Tibial artery (tissue), 4 donors: ENCODE measurements at regions not wholly inside any gene's neighbourhood (a gene's known extent, or its start where the extent isn't known, plus 50 kb on each side); places are given as distances from the start of the nearest gene placed in this dataset.

Source experiments
- DNase-seq, 2 donors: peaks; one replicate each; pipeline ENCODE4 v3.0.0-alpha.2; 2019
- H3K27ac ChIP-seq, 2 donors: fragments of 200-600 bp; sonication (generic) in 1 of 2; 1 replicate in 1 of 2; 2 replicates in 1 of 2; pipeline ENCODE4 v1.5.1; 2018 to 2019; ENCODE audit warnings: mild to moderate bottlenecking in 1 of 2
- H3K27me3 ChIP-seq, 2 donors: fragments of 200-600 bp; sonication (generic) in 1 of 2; one replicate each; pipeline versions ENCODE4 v1.5.1 to v1.6.0; 2016 to 2019
- H3K36me3 ChIP-seq, 3 donors: fragments of 200-600 bp; sonication (generic) in 2 of 3; one replicate each; pipeline ENCODE4 v1.5.1; 2016 to 2019; ENCODE audit warnings: mild to moderate bottlenecking in 2 of 3
- H3K4me1 ChIP-seq, 4 donors: fragments of 200-600 bp; sonication (generic) in 2 of 4; 1 replicate in 3 of 4; 2 replicates in 1 of 4; pipeline ENCODE4 v1.5.1; 2016 to 2019
- H3K4me3 ChIP-seq, 2 donors: fragments of 200-600 bp; sonication (generic) in 1 of 2; 1 replicate in 1 of 2; 2 replicates in 1 of 2; pipeline ENCODE4 v1.5.1; 2018 to 2019; ENCODE audit warnings: mild to moderate bottlenecking in 2 of 2
- H3K9me3 ChIP-seq, 3 donors: fragments of 200-600 bp; sonication (generic) in 1 of 3; one replicate each; pipeline ENCODE4 v1.5.1; 2016 to 2019
- CTCF ChIP-seq, 2 experiments: fragments of 200-600 bp in 1 of 2; fragments of 450-650 bp in 1 of 2; IDR thresholded peaks; one replicate each; pipeline ENCODE4 v1.5.1; 2017 to 2019; ENCODE audit warnings: antibody characterized with exemption in 2 of 2, mild to moderate bottlenecking in 1 of 2, moderate library complexity in 1 of 2
- intact Hi-C: fragments of 100-400 bp; cut with DNase I; formaldehyde crosslinking; loops from one replicate; pipeline ENCODE4 v1.15.0; 2023; ENCODE audit warnings: low total_unique reads

GRCh38 chr3:81416812-81417211, 344.6 kb downstream of the GBE1 start:
- H3K4me3 ChIP-seq, result no peak overlapping the region
- no peaks in the 10 kb centered on the region for H3K9me3 ChIP-seq
- no peak for TF ChIP-seq CTCF (IDR thresholded peaks at IDR 0.05)
- no peaks in the 10 kb centered on the region for H3K4me1 ChIP-seq
- H3K27ac ChIP-seq, result no peak overlapping the region
- intact Hi-C loops, result loop anchor here (10.0 kb wide), 1 partner anchor 718 kb away; no protein-coding TSS in a partner anchor
- H3K27me3 ChIP-seq, result no peaks in the 10 kb centered on the region
- no peak for DNase-seq
- no peaks in the 10 kb centered on the region for H3K36me3 ChIP-seq

DNA sequence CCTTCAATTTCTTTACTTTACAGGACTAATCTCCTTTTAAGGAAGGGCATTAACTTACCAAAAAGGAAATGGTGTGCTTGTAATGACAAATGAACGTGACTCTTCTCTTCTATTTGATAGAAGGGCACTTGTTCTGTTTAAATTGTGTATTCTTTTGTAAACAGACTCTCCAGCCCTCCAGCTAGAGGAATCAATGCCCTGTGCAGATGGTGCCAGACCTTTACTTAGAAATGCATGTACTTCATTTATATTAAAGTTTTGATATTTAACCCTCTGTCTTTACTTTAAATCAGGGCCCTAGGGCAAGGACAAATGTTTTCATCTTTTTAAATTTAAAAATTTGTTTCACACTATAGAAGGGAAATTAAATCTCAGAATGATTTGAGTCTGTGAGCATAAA, 355.1 kb downstream of the GBE1 start:
- Histone ChIP-seq H3K4me1 (no peaks in the 10 kb centered on the region), H3K9me3 (no peaks in the 10 kb centered on the region), H3K4me3 (no peak overlapping the region), H3K36me3 (no peaks in the 10 kb centered on the region), H3K27ac (no peak overlapping the region), H3K27me3 (no peaks in the 10 kb centered on the region)
- no peak for TF ChIP-seq CTCF (IDR thresholded peaks at IDR 0.05)
- intact Hi-C loops, result no loop called here
- DNase-seq, result no peak

DNA sequence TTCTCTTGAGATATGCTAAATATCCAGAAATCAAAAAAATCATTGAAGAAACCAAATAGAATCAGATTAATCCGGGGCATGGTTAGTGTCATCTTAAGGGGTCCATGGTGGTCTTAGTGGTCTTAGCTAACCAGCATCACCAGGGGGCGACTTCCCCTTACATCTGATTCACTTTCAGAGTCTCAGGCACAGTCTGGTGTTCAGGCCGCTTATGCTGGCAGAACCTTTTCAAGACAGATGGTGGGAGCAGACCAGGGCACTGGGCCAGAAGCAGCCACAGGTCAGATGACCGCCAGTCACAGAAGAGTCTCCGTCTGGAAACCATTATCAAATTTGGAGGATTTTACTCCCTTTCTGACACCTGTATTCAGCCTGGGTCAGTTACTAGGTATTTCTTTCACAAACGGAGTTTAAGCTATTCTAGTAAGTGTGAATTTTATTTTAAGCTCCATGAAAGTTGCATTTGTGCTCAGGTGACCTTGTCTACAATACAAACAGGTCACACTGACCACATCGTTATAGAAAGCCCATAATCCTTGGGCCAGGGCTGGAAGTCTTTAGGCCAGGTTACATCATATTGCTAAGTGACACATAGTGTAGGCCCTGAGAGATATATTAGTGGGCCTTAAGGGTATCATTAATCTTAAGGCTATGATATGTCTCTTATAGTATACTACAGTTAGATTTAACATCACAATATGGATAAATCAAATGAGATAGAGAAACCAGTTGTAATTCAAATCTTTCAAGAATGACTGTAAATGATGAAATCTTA, 365.5 kb downstream of the GBE1 start:
- no peak for TF ChIP-seq CTCF (IDR thresholded peaks at IDR 0.05)
- H3K4me1 ChIP-seq, result no peaks in the 10 kb centered on the region
- H3K9me3 ChIP-seq, result no peaks in the 10 kb centered on the region
- H3K4me3 ChIP-seq, result no peak overlapping the region
- H3K27me3 ChIP-seq, result no peaks in the 10 kb centered on the region
- no peak for DNase-seq
- no peak overlapping the region for H3K27ac ChIP-seq
- intact Hi-C loops, result no loop called here
- no peaks in the 10 kb centered on the region for H3K36me3 ChIP-seq

DNA sequence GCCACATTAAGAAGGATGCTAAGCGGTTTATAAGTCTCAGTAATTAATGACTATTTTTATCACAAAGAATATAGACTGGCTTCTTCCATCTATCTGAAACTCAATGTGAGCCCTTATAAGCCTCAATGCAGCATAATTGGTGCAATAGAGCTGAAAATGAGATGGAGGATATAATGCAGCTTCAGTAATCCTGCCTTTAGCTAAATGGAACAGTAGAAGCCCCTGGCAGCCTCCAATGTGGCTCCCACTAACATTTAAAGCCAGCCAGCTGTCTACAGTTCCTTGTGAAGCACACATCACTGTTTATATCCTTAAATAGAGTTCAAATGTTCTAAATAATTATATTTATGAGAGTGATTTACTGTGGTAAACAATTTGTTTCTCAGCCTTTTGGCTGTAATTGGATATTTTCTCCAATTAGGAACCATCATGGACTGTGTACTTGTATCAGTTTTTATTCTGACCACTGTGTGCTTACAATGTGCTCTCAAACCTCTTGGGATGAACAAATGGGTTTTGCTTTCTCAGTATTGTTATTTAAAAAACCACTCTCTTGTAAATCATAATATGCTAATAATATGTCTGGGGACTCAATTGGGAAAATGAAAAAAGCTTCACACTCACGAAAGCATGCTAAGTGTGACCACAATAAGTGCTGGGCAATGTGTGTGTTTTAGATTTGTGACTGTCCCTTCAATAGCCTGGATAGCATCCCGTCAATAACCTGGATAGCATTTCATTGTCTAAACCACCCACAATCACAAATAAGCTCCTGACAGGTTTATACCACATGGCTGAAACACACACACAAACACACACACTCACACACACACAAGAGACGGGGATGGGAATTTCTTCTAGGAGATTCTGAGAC, 366.6 kb downstream of the GBE1 start:
- no peaks in the 10 kb centered on the region for H3K36me3 ChIP-seq
- no peak overlapping the region for H3K4me3 ChIP-seq
- intact Hi-C loops, result no loop called here
- no peaks in the 10 kb centered on the region for H3K27me3 ChIP-seq
- DNase-seq, result no peak
- H3K4me1 ChIP-seq, result no peaks in the 10 kb centered on the region
- TF ChIP-seq CTCF (IDR thresholded peaks at IDR 0.05), result no peak
- H3K9me3 ChIP-seq, result no peaks in the 10 kb centered on the region
- no peak overlapping the region for H3K27ac ChIP-seq

GRCh38 chr3:81393251-81393650, 368.2 kb downstream of the GBE1 start:
- Histone ChIP-seq H3K27ac (no peak overlapping the region), H3K4me1 (no peaks in the 10 kb centered on the region), H3K36me3 (no peaks in the 10 kb centered on the region), H3K4me3 (no peak overlapping the region), H3K27me3 (no peaks in the 10 kb centered on the region), H3K9me3 (no peaks in the 10 kb centered on the region)
- TF ChIP-seq CTCF (IDR thresholded peaks at IDR 0.05), result no peak
- DNase-seq, result no peak
- intact Hi-C loops, result no loop called here
